Trophoblast cell (in vitro differentiated cells and primary cell): ENCODE measurements at regions not wholly inside any gene's neighbourhood (a gene's known extent, or its start where the extent isn't known, plus 50 kb on each side); places are given as distances from the start of the nearest gene placed in this dataset.
"Not testable (repeated sequence)": the region's sequence is repeated elsewhere in the genome, so short reads cannot be mapped to it uniquely, and the experiment has no call there.

Source experiments
- DNase-seq, 2 donors: peaks; one replicate each; pipeline ENCODE4 v3.0.0-alpha.2; 2016
- H2AFZ ChIP-seq: 2 replicates; pipeline ENCODE4 v1.6.1; 2013; ENCODE audit warnings: low read length, moderate library complexity, mild to moderate bottlenecking; ENCODE audit not compliant: insufficient read depth, poor library complexity
- H2AK5ac ChIP-seq: 2 replicates; pipeline ENCODE4 v1.6.1; 2013; ENCODE audit warnings: mild to moderate bottlenecking, low read length
- H2BK120ac ChIP-seq: 2 replicates; pipeline ENCODE4 v1.6.1; 2013; ENCODE audit warnings: low read length, mild to moderate bottlenecking, moderate library complexity; ENCODE audit not compliant: insufficient read depth, poor library complexity
- H2BK12ac ChIP-seq: 2 replicates; pipeline ENCODE4 v1.6.1; 2013; ENCODE audit warnings: mild to moderate bottlenecking, low read length, moderate library complexity
- H2BK5ac ChIP-seq: 2 replicates; pipeline ENCODE4 v1.6.1; 2013; ENCODE audit warnings: low read length, low read depth, moderate library complexity, mild to moderate bottlenecking; ENCODE audit not compliant: poor library complexity
- H3K14ac ChIP-seq: 2 replicates; pipeline ENCODE4 v1.6.1; 2013; ENCODE audit warnings: mild to moderate bottlenecking, low read length
- H3K18ac ChIP-seq: 2 replicates; pipeline ENCODE4 v1.6.1; 2013; ENCODE audit warnings: mild to moderate bottlenecking, low read length
- H3K23ac ChIP-seq: 2 replicates; pipeline ENCODE4 v1.6.1; 2013; ENCODE audit warnings: low read length
- H3K27ac ChIP-seq: 2 replicates; pipeline ENCODE4 v1.5.1; 2013; ENCODE audit warnings: low read depth, mild to moderate bottlenecking, inconsistent platforms, low read length, moderate library complexity
- H3K27me3 ChIP-seq: 2 replicates; pipeline ENCODE4 v1.6.1; 2013; ENCODE audit warnings: inconsistent platforms, mild to moderate bottlenecking, low read length, moderate library complexity; ENCODE audit not compliant: insufficient read depth
- H3K36me3 ChIP-seq, 2 experiments: 1 replicate in 1 of 2; 2 replicates in 1 of 2; pipeline ENCODE4 v1.6.1; 2013; ENCODE audit warnings: low read length in 2 of 2, mild to moderate bottlenecking in 2 of 2, moderate library complexity in 1 of 2; ENCODE audit not compliant: insufficient read depth in 2 of 2, control insufficient read depth in 1 of 2
- H3K4ac ChIP-seq: 2 replicates; pipeline ENCODE4 v1.6.1; 2013; ENCODE audit warnings: low read depth, mild to moderate bottlenecking, low read length, moderate library complexity
- H3K4me1 ChIP-seq, 2 experiments: 1 replicate in 1 of 2; 2 replicates in 1 of 2; pipeline ENCODE4 v1.6.1; 2013; ENCODE audit warnings: low read length in 2 of 2, mild to moderate bottlenecking in 2 of 2, moderate library complexity in 1 of 2; ENCODE audit not compliant: insufficient read depth in 2 of 2, control insufficient read depth in 1 of 2
- H3K4me2 ChIP-seq: 2 replicates; pipeline ENCODE4 v1.6.1; 2013; ENCODE audit warnings: inconsistent platforms, mild to moderate bottlenecking, low read length, moderate library complexity
- H3K4me3 ChIP-seq: 2 replicates; pipeline ENCODE4 v1.5.1; 2013; ENCODE audit warnings: mild to moderate bottlenecking, low read depth, low read length, inconsistent platforms
- H3K79me1 ChIP-seq: one replicate; pipeline ENCODE4 v1.6.1; 2013; ENCODE audit warnings: low read length
- H3K79me2 ChIP-seq: 2 replicates; pipeline ENCODE4 v1.6.1; 2013; ENCODE audit warnings: low read length, mild to moderate bottlenecking; ENCODE audit not compliant: control insufficient read depth, insufficient read depth, poor library complexity
- H3K9ac ChIP-seq: 2 replicates; pipeline ENCODE4 v1.6.1; 2013; ENCODE audit warnings: mild to moderate bottlenecking, low read length
- H3K9me3 ChIP-seq: 2 replicates; pipeline ENCODE4 v1.6.1; 2013; ENCODE audit warnings: low read depth, mild to moderate bottlenecking, control low read depth, inconsistent platforms, low read length; ENCODE audit not compliant: insufficient read depth
- H4K12ac ChIP-seq: 2 replicates; pipeline ENCODE4 v1.6.1; 2013; ENCODE audit warnings: low read depth, mild to moderate bottlenecking, low read length, moderate library complexity
- H4K8ac ChIP-seq: 2 replicates; pipeline ENCODE4 v1.6.1; 2013; ENCODE audit warnings: low read depth, mild to moderate bottlenecking, low read length, moderate library complexity
- H4K91ac ChIP-seq: one replicate; pipeline ENCODE4 v1.6.1; 2013; ENCODE audit warnings: low read depth, mild to moderate bottlenecking, low read length, moderate library complexity
- WGBS: extraction: QIAGEN DNeasy Blood & Tissue Kit; methylation state at CpG from one replicate; pipeline ENCODE4 v1.1.7; 2013; ENCODE audit warnings: missing lambda C conversion rate; ENCODE audit not compliant: insufficient read length, insufficient coverage; ENCODE audit errors: extremely low coverage; 5-methylcytosine and 5-hydroxymethylcytosine counted together

GRCh38 chr7:20916311-20916710 is 129.6 kb upstream of the SP8 start:
- Histone ChIP-seq H3K14ac (no peak overlapping the region), H3K4me3 (no peak overlapping the region), H3K18ac (no peak overlapping the region), H3K36me3 (no peaks in the 10 kb centered on the region), H4K91ac (no peak overlapping the region), H2BK5ac (no peak overlapping the region), H3K79me2 (no peaks in the 10 kb centered on the region), H3K4me1 (no peaks in the 10 kb centered on the region), H2AK5ac (no peak overlapping the region), H2BK120ac (no peak overlapping the region), H3K27me3 (no peaks in the 10 kb centered on the region), H3K4me2 (no peak overlapping the region), H3K23ac (no peak overlapping the region), H2AFZ (no peak overlapping the region), H4K12ac (no peak overlapping the region), H3K79me1 (no peaks in the 10 kb centered on the region), H3K9me3 (no peaks in the 10 kb centered on the region), H4K8ac (no peak overlapping the region), H3K4ac (no peak overlapping the region), H3K9ac (no peak overlapping the region), H3K27ac (no peak overlapping the region), H2BK12ac (no peak overlapping the region)
- WGBS: no CpG with 5 or more reads among the region's 1 CpG
- DNase-seq: no peak

DNA sequence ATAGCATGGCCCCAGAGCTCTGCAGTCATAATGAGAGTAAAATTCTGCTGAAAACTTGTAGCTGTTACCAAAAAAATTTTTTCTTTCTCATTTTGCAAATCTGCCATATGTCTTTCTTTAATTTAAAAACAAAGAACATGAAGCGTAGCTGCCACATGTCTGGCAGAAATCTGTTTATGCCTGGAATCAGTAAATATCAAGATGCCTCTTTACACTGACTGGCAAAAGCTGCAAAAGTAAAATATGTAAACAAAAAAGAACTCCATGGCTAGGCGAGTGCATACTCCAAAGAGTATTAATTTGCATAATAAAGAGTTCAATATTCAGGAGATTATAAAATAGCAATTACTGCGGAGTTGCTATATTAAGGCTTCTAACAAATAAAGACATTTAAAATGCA is 130.9 kb upstream of the SP8 start:
- Histone ChIP-seq H3K9me3 (no peaks in the 10 kb centered on the region), H3K18ac (no peak overlapping the region), H3K36me3 (no peaks in the 10 kb centered on the region), H3K4me2 (no peak overlapping the region), H4K8ac (no peak overlapping the region), H2BK12ac (no peak overlapping the region), H3K4ac (no peak overlapping the region), H4K91ac (no peak overlapping the region), H3K23ac (no peak overlapping the region), H4K12ac (no peak overlapping the region), H2AFZ (no peak overlapping the region), H3K27ac (no peak overlapping the region), H3K79me1 (no peaks in the 10 kb centered on the region), H2BK5ac (no peak overlapping the region), H3K27me3 (no peaks in the 10 kb centered on the region), H3K4me1 (no peaks in the 10 kb centered on the region), H2AK5ac (no peak overlapping the region), H3K4me3 (no peak overlapping the region), H3K79me2 (no peaks in the 10 kb centered on the region), H3K14ac (no peak overlapping the region), H2BK120ac (no peak overlapping the region), H3K9ac (no peak overlapping the region)
- WGBS: no CpG with 5 or more reads among the region's 3 CpGs
- DNase-seq: no peak

- H3K4me1 ChIP-seq: no peaks in the 10 kb centered on the region
- H3K27me3 ChIP-seq: no peaks in the 10 kb centered on the region
- H3K36me3 ChIP-seq: no peaks in the 10 kb centered on the region
- H4K8ac ChIP-seq: no peak overlapping the region
- H3K9me3 ChIP-seq: no peaks in the 10 kb centered on the region
- no peak overlapping the region for H4K91ac ChIP-seq
- no peak overlapping the region for H3K4me3 ChIP-seq
- H3K9ac ChIP-seq: no peak overlapping the region
- no peak overlapping the region for H3K27ac ChIP-seq
- H3K23ac ChIP-seq: no peak overlapping the region
- H3K14ac ChIP-seq: no peak overlapping the region
- no peak overlapping the region for H3K4ac ChIP-seq
- WGBS: no CpG with 5 or more reads among the region's 4 CpGs
- H2AK5ac ChIP-seq: no peak overlapping the region
- no peak overlapping the region for H2AFZ ChIP-seq
- no peak overlapping the region for H3K18ac ChIP-seq
- H4K12ac ChIP-seq: no peak overlapping the region
- H3K4me2 ChIP-seq: no peak overlapping the region
- H3K79me2 ChIP-seq: no peaks in the 10 kb centered on the region
- no peak overlapping the region for H2BK5ac ChIP-seq
- no peaks in the 10 kb centered on the region for H3K79me1 ChIP-seq
- no peak overlapping the region for H2BK12ac ChIP-seq
- DNase-seq: no peak
- H2BK120ac ChIP-seq: no peak overlapping the region
Measured at GRCh38 chr7:20918156-20918555, 131.5 kb upstream of the SP8 start.

GRCh38 chr7:20927178-20927577 is 140.5 kb upstream of the SP8 start:
- H3K23ac ChIP-seq, DNase-seq, H3K27ac ChIP-seq, H3K27me3 ChIP-seq, H3K18ac ChIP-seq, H4K8ac ChIP-seq, H2BK12ac ChIP-seq, H2BK5ac ChIP-seq, H3K9me3 ChIP-seq, H3K9ac ChIP-seq, H3K36me3 ChIP-seq, H3K79me2 ChIP-seq, H2AFZ ChIP-seq, H3K79me1 ChIP-seq, H3K4me3 ChIP-seq, H4K12ac ChIP-seq, H2BK120ac ChIP-seq, H2AK5ac ChIP-seq, H3K4me2 ChIP-seq, H4K91ac ChIP-seq, H3K4me1 ChIP-seq, H3K4ac ChIP-seq, H3K14ac ChIP-seq: not testable (repeated sequence)

- no peak overlapping the region for H2BK5ac ChIP-seq
- no peak overlapping the region for H3K14ac ChIP-seq
- no peak overlapping the region for H2AFZ ChIP-seq
- no peaks in the 10 kb centered on the region for H3K79me2 ChIP-seq
- WGBS: no CpG with 5 or more reads among the region's 1 CpG
- no peak overlapping the region for H4K91ac ChIP-seq
- no peak overlapping the region for H2AK5ac ChIP-seq
- no peaks in the 10 kb centered on the region for H3K27me3 ChIP-seq
- H3K36me3 ChIP-seq: no peaks in the 10 kb centered on the region
- no peak overlapping the region for H2BK12ac ChIP-seq
- H3K4me2 ChIP-seq: no peak overlapping the region
- H4K12ac ChIP-seq: no peak overlapping the region
- no peak overlapping the region for H3K4ac ChIP-seq
- no peak overlapping the region for H3K4me3 ChIP-seq
- no peak overlapping the region for H3K9ac ChIP-seq
- H3K23ac ChIP-seq: no peak overlapping the region
- H3K18ac ChIP-seq: no peak overlapping the region
- H2BK120ac ChIP-seq: no peak overlapping the region
- H3K27ac ChIP-seq: no peak overlapping the region
- no peak for DNase-seq
- H3K9me3 ChIP-seq: no peaks in the 10 kb centered on the region
- H3K4me1 ChIP-seq: no peaks in the 10 kb centered on the region
- H3K79me1 ChIP-seq: no peaks in the 10 kb centered on the region
- H4K8ac ChIP-seq: no peak overlapping the region
Measured at GRCh38 chr7:20927976-20928375, 141.3 kb upstream of the SP8 start.
